OCI-LY1 (cell line): ENCODE measurements at regions not wholly inside any gene's neighbourhood (a gene's known extent, or its start where the extent isn't known, plus 50 kb on each side); places are given as distances from the start of the nearest gene placed in this dataset.

ENCODE experiments used
- H2AFZ ChIP-seq: fragments of 200-600 bp; sonication (generic), shearing (Covaris generic); 2 replicates; pipeline ENCODE4 v1.6.0; 2014; ENCODE audit warnings: antibody characterized with exemption, mild to moderate bottlenecking, low read length
- H3F3A ChIP-seq: fragments of 200-600 bp; sonication (generic), shearing (Covaris generic); 2 replicates; pipeline ENCODE4 v1.6.0; 2014; ENCODE audit warnings: mild to moderate bottlenecking, antibody characterized with exemption, low read length, moderate library complexity; ENCODE audit not compliant: insufficient read depth
- H3K27ac ChIP-seq: fragments of 200-600 bp; sonication (generic); 2 replicates; pipeline ENCODE4 v1.5.1; 2014; ENCODE audit warnings: low read length, mixed run types, mild to moderate bottlenecking, low read depth; ENCODE audit not compliant: poor library complexity, severe bottlenecking
- H3K27me3 ChIP-seq: fragments of 200-600 bp; sonication (generic); 2 replicates; pipeline ENCODE4 v1.6.0; 2014; ENCODE audit warnings: antibody characterized with exemption, mild to moderate bottlenecking, low read length, moderate library complexity; ENCODE audit not compliant: insufficient read depth
- H3K36me3 ChIP-seq: fragments of 200-600 bp; sonication (generic); 2 replicates; pipeline ENCODE4 v1.6.1; 2014; ENCODE audit warnings: mild to moderate bottlenecking, antibody characterized with exemption, low read length, moderate library complexity, mixed read lengths; ENCODE audit not compliant: insufficient read depth
- H3K4me1 ChIP-seq: fragments of 200-600 bp; sonication (generic); 2 replicates; pipeline ENCODE4 v1.5.1; 2014; ENCODE audit warnings: mild to moderate bottlenecking, low read length, moderate library complexity; ENCODE audit not compliant: insufficient read depth, severe bottlenecking
- H3K4me2 ChIP-seq: fragments of 200-600 bp; sonication (generic), shearing (Covaris generic); 2 replicates; pipeline ENCODE4 v1.6.1; 2014; ENCODE audit warnings: low read length
- H3K4me3 ChIP-seq: fragments of 200-600 bp; sonication (generic); 2 replicates; pipeline ENCODE4 v1.5.1; 2014; ENCODE audit warnings: low read length, low read depth, mild to moderate bottlenecking, mixed read lengths; ENCODE audit not compliant: poor library complexity, severe bottlenecking
- H3K79me2 ChIP-seq: fragments of 200-600 bp; shearing (Covaris generic); 2 replicates; pipeline ENCODE4 v1.6.1; 2016; ENCODE audit warnings: mixed run types, low read length, mixed read lengths; ENCODE audit not compliant: insufficient read depth
- H3K9ac ChIP-seq: fragments of 200-600 bp; sonication (generic), shearing (Covaris generic); 2 replicates; pipeline ENCODE4 v1.6.1; 2014; ENCODE audit warnings: mild to moderate bottlenecking, low read length, mixed read lengths
- H3K9me2 ChIP-seq: fragments of 200-600 bp; sonication (generic), shearing (Covaris generic); 2 replicates; pipeline ENCODE4 v1.6.1; 2014; ENCODE audit warnings: low read depth, mild to moderate bottlenecking, low read length, mixed read lengths
- H3K9me3 ChIP-seq: fragments of 200-600 bp; shearing (Covaris generic); 2 replicates; pipeline ENCODE4 v1.6.1; 2014; ENCODE audit warnings: low read length, mixed read lengths
- H4K20me1 ChIP-seq: fragments of 200-600 bp; sonication (generic), shearing (Covaris generic); 2 replicates; pipeline ENCODE4 v1.6.0; 2016; ENCODE audit warnings: mild to moderate bottlenecking, low read length; ENCODE audit not compliant: insufficient read depth
- CTCF ChIP-seq: fragments of 200-600 bp; sonication (generic), shearing (Covaris generic); IDR thresholded peaks from 2 replicates; pipeline ENCODE4 v1.5.1; 2017; ENCODE audit warnings: mild to moderate bottlenecking, antibody characterized with exemption, low read length, moderate library complexity, mixed read lengths
- EZH2 ChIP-seq: fragments of 200-600 bp; sonication (generic), shearing (Covaris generic); IDR thresholded peaks from 2 replicates; pipeline ENCODE4 v1.8.0; 2017; ENCODE audit warnings: borderline replicate concordance, mixed run types, mild to moderate bottlenecking, antibody characterized with exemption, low read length, moderate library complexity, mixed read lengths

GRCh38 chr6:133610227-133610840 lies 278.6 kb upstream of the TCF21 start:
- Histone ChIP-seq H3K27ac (no peak overlapping the region), H4K20me1 (no peaks in the 10 kb centered on the region), H3K9me3 (no peaks in the 10 kb centered on the region), H3K36me3 (no peaks in the 10 kb centered on the region), H3F3A (no peaks in the 10 kb centered on the region), H3K27me3 (no peaks in the 10 kb centered on the region), H3K9ac (no peak overlapping the region), H3K79me2 (no peaks in the 10 kb centered on the region), H3K4me1 (no peaks in the 10 kb centered on the region), H3K4me2 (no peak overlapping the region), H2AFZ (no peak overlapping the region), H3K4me3 (no peak overlapping the region), H3K9me2 (no peaks in the 10 kb centered on the region)
- no peak for TF ChIP-seq CTCF
- no peak for TF ChIP-seq EZH2

- Histone ChIP-seq H3K9me3 (no peaks in the 10 kb centered on the region), H4K20me1 (no peaks in the 10 kb centered on the region), H3K4me1 (no peaks in the 10 kb centered on the region), H3K27me3 (no peaks in the 10 kb centered on the region), H3K9ac (no peak overlapping the region), H3K27ac (no peak overlapping the region), H3K9me2 (no peaks in the 10 kb centered on the region), H3K4me2 (no peak overlapping the region), H3K79me2 (no peaks in the 10 kb centered on the region), H3F3A (no peaks in the 10 kb centered on the region), H2AFZ (no peak overlapping the region), H3K36me3 (no peaks in the 10 kb centered on the region), H3K4me3 (no peak overlapping the region)
- TF ChIP-seq EZH2 (no peak), CTCF (no peak)
These were observed 277.9 kb upstream of the TCF21 start for GRCh38 chr6:133610971-133611370.

GRCh38 chr6:133612459-133612858 lies 276.5 kb upstream of the TCF21 start:
- H3K9me2 ChIP-seq = no peaks in the 10 kb centered on the region
- H3K27me3 ChIP-seq = no peaks in the 10 kb centered on the region
- H3K9me3 ChIP-seq = no peaks in the 10 kb centered on the region
- no peak overlapping the region for H2AFZ ChIP-seq
- no peak overlapping the region for H3K27ac ChIP-seq
- H4K20me1 ChIP-seq = no peaks in the 10 kb centered on the region
- no peak overlapping the region for H3K9ac ChIP-seq
- H3F3A ChIP-seq = no peaks in the 10 kb centered on the region
- H3K36me3 ChIP-seq = no peaks in the 10 kb centered on the region
- H3K4me1 ChIP-seq = no peaks in the 10 kb centered on the region
- no peak overlapping the region for H3K4me3 ChIP-seq
- no peaks in the 10 kb centered on the region for H3K79me2 ChIP-seq
- TF ChIP-seq CTCF = no peak
- TF ChIP-seq EZH2 = no peak
- no peak overlapping the region for H3K4me2 ChIP-seq
